GM23248 (cell line): ENCODE measurements at regions not wholly inside any gene's neighbourhood (a gene's known extent, or its start where the extent isn't known, plus 50 kb on each side); places are given as distances from the start of the nearest gene placed in this dataset.

Source experiments
- EZH2 ChIP-seq: fragments of 200-600 bp; sonication (generic); IDR thresholded peaks from 2 replicates; pipeline ENCODE4 v1.6.1; 2018; ENCODE audit warnings: antibody characterized with exemption, mild to moderate bottlenecking; ENCODE audit not compliant: insufficient read depth, poor library complexity, severe bottlenecking
- EZH2phosphoT487 ChIP-seq: fragments of 200-600 bp; sonication (generic); IDR thresholded peaks from 2 replicates; pipeline ENCODE4 v1.6.1; 2018; ENCODE audit warnings: antibody characterized with exemption, moderate library complexity, mild to moderate bottlenecking, low read depth; ENCODE audit not compliant: insufficient read depth

DNA sequence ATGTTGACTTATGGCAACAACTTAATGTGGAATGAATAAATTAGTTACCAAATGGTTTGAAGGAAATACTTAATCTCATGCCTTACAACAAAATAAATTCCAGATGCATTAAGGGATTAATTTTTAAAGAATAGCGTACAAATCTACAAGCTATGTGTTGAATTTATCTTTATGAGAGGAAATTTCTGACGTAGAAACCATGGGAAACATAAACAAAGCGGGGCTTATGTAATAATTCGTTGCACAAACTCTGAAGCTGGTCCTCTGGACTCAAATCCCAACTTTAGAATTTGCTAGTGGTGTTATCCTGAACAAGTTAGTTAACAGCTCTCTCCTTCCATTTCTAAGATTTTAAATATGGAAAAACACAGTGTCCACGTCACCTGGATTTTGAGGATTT is 137.4 kb upstream of the CALCR start:
- TF ChIP-seq EZH2 (no peak), EZH2phosphoT487 (no peak)
